ENCODE measurements at regions not wholly inside any gene's neighbourhood (a gene's known extent, or its start where the extent isn't known, plus 50 kb on each side); places are given as distances from the start of the nearest gene placed in this dataset.

- no peaks in the 10 kb centered on the region for H3K36me3 ChIP-seq (ENCODE audit: control insufficient read depth in 2 of 2, insufficient read depth in 2 of 2, low read length in 1 of 2)
- no TSS peak for BruUV-seq (replicated peaks)
- intact Hi-C loops (cut with micrococcal nuclease; ENCODE audit: unreplicated experiment) (no loop called here), in situ Hi-C loops (cut with MboI) (no loop called here)
- H3K79me2 ChIP-seq (ENCODE audit: control insufficient read depth, insufficient read depth, low read length) = no peaks in the 10 kb centered on the region
- H4K20me1 ChIP-seq (ENCODE audit: control insufficient read depth, insufficient read depth) = no peaks in the 10 kb centered on the region
- no peaks in the 10 kb centered on the region for H3K4me1 ChIP-seq (ENCODE audit: control insufficient read depth, insufficient read depth, low read length)
- WGBS (ENCODE audit: insufficient coverage, insufficient replicate concordance, low lambda C conversion rate, missing lambda C conversion rate) = 36% methylated on average over 3 of the region's 3 CpGs
- TF ChIP-seq, protein P1, sequence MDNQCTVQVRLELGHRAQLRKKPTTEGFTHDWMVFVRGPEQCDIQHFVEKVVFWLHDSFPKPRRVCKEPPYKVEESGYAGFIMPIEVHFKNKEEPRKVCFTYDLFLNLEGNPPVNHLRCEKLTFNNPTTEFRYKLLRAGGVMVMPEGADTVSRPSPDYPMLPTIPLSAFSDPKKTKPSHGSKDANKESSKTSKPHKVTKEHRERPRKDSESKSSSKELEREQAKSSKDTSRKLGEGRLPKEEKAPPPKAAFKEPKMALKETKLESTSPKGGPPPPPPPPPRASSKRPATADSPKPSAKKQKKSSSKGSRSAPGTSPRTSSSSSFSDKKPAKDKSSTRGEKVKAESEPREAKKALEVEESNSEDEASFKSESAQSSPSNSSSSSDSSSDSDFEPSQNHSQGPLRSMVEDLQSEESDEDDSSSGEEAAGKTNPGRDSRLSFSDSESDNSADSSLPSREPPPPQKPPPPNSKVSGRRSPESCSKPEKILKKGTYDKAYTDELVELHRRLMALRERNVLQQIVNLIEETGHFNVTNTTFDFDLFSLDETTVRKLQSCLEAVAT (IDR thresholded peaks at IDR 0.05) = no peak
- TF ChIP-seq ZNF384 (IDR thresholded peaks at IDR 0.05; ENCODE audit: borderline replicate concordance, low read depth, low read length) (no peak), CHD2 (IDR thresholded peaks at IDR 0.05; ENCODE audit: borderline replicate concordance, low read depth, low read length) (no peak), WRNIP1 (IDR thresholded peaks at IDR 0.05; ENCODE audit: borderline replicate concordance, low read depth, low read length) (no peak), RELA (IDR thresholded peaks at IDR 0.05; ENCODE audit: borderline replicate concordance, partially characterized antibody) (no peak), NRF1 (conservative IDR thresholded peaks at IDR 0.05; ENCODE audit: low read depth, low read length) (no peak), FOS (IDR thresholded peaks at IDR 0.05; ENCODE audit: borderline replicate concordance, extremely low read depth, insufficient read length) (no peak)
- no peak for ATAC-seq
- H3K27me3 ChIP-seq (replicated peaks in 1 of 2; ENCODE audit: control insufficient read depth in 2 of 2, insufficient read depth in 2 of 2, low read length in 1 of 2) = no peaks in the 10 kb centered on the region
- POLR2A ChIA-PET = no interaction called here
- H3K27ac ChIP-seq (ENCODE audit: control insufficient read depth, insufficient read depth) = no peak overlapping the region
- no peak overlapping the region for H2AFZ ChIP-seq (ENCODE audit: control insufficient read depth, low read depth, low read length)
- DNase-seq (ENCODE audit: low read depth, low spot score) = no peak
- no peaks in the 10 kb centered on the region for H3K9me3 ChIP-seq (replicated peaks; ENCODE audit: control insufficient read depth, insufficient read depth, low read length)
- RAD21 ChIA-PET (ENCODE audit: unreplicated experiment) = no interaction called here
- FAIRE-seq = no peak
- no peak overlapping the region for H3K4me3 ChIP-seq
- H3K9ac ChIP-seq (ENCODE audit: control insufficient read depth, insufficient read depth, low read length) = no peak overlapping the region
- SMC1A ChIA-PET (ENCODE audit: uncharacterized antibody, unreplicated experiment) = no interaction called here
- CTCF ChIA-PET = no interaction called here
- no peak overlapping the region for H3K4me2 ChIP-seq (ENCODE audit: control insufficient read depth, insufficient read depth)
Measured at GRCh38 chrX:122512561-122513072, 671.5 kb upstream of the GRIA3 start.

DNA sequence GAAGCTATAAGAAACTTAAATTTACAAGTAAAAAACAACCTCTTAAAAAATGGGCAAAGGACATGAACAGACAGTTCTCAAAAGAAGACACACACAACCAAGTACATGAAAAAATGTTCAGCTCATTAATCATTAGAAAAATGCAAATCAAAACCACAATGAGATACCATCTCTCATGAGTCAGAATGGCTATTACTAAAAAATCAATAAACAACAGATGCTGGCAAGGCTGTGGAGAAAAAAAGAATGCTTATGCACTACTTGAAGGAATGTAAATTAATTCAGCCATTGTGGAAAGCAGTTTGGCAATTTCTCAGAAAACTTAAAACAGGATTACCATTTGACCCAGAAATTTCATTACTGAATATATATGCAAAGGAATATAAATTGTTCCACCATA, 666.3 kb upstream of the GRIA3 start:
- no peaks in the 10 kb centered on the region for H3K4me1 ChIP-seq (ENCODE audit: control insufficient read depth, insufficient read depth, low read length)
- ChIA-PET CTCF (interaction anchor here (1.1 kb wide), 1 partner anchor 14 kb away, joined by 3 read pairs; no protein-coding TSS in a partner anchor), SMC1A (ENCODE audit: uncharacterized antibody, unreplicated experiment) (interaction anchor here (0.7 kb wide), 1 partner anchor 9 kb away, joined by 3 read pairs; no protein-coding TSS in a partner anchor), POLR2A (no interaction called here), RAD21 (ENCODE audit: unreplicated experiment) (no interaction called here)
- no peaks in the 10 kb centered on the region for H3K9me3 ChIP-seq (replicated peaks; ENCODE audit: control insufficient read depth, insufficient read depth, low read length)
- no peaks in the 10 kb centered on the region for H3K27me3 ChIP-seq (replicated peaks in 1 of 2; ENCODE audit: control insufficient read depth in 2 of 2, insufficient read depth in 2 of 2, low read length in 1 of 2)
- no peak overlapping the region for H3K4me3 ChIP-seq
- DNase-seq (ENCODE audit: low read depth, low spot score) (no peak), ATAC-seq (no peak), FAIRE-seq (no peak)
- H3K4me2 ChIP-seq (ENCODE audit: control insufficient read depth, insufficient read depth) = no peak overlapping the region
- no peaks in the 10 kb centered on the region for H4K20me1 ChIP-seq (ENCODE audit: control insufficient read depth, insufficient read depth)
- in situ Hi-C loops (cut with MboI) (no loop called here), intact Hi-C loops (cut with micrococcal nuclease; ENCODE audit: unreplicated experiment) (no loop called here)
- H3K36me3 ChIP-seq (ENCODE audit: control insufficient read depth in 2 of 2, insufficient read depth in 2 of 2, low read length in 1 of 2) = no peaks in the 10 kb centered on the region
- no peaks in the 10 kb centered on the region for H3K79me2 ChIP-seq (ENCODE audit: control insufficient read depth, insufficient read depth, low read length)
- BruUV-seq (replicated peaks) = no TSS peak
- H2AFZ ChIP-seq (ENCODE audit: control insufficient read depth, low read depth, low read length) = no peak overlapping the region
- no peak overlapping the region for H3K27ac ChIP-seq (ENCODE audit: control insufficient read depth, insufficient read depth)
- no peak overlapping the region for H3K9ac ChIP-seq (ENCODE audit: control insufficient read depth, insufficient read depth, low read length)
- TF ChIP-seq WRNIP1 (IDR thresholded peaks at IDR 0.05; ENCODE audit: borderline replicate concordance, low read depth, low read length) = no peak
- TF ChIP-seq NFXL1 (IDR thresholded peaks at IDR 0.05; ENCODE audit: borderline replicate concordance) = no peak
- no peak for TF ChIP-seq POU2F2 (IDR thresholded peaks at IDR 0.05; ENCODE audit: borderline replicate concordance, low read depth, low read length)
- TF ChIP-seq MEF2B (IDR thresholded peaks at IDR 0.05; ENCODE audit: partially characterized antibody, poor library complexity, severe bottlenecking) = no peak
- no peak for TF ChIP-seq HDAC6 (IDR thresholded peaks at IDR 0.05; ENCODE audit: unreplicated experiment)
- TF ChIP-seq TARDBP (IDR thresholded peaks at IDR 0.05; ENCODE audit: borderline replicate concordance) = no peak
- no peak for TF ChIP-seq FOXM1 (IDR thresholded peaks at IDR 0.05; ENCODE audit: low read depth, low read length)
- no peak for TF ChIP-seq ZNF24 (IDR thresholded peaks at IDR 0.05)
- no peak for TF ChIP-seq LARP7 (IDR thresholded peaks at IDR 0.05)
- no peak for TF ChIP-seq JUND (IDR thresholded peaks at IDR 0.05; ENCODE audit: low read depth, low read length)
- TF ChIP-seq YBX1 (IDR thresholded peaks at IDR 0.05) = no peak
- TF ChIP-seq NR2C2 (IDR thresholded peaks at IDR 0.05; ENCODE audit: borderline replicate concordance, control insufficient read depth, insufficient read length, low read depth) = no peak

Data from GM12878 (cell line).